Muscle layer of duodenum (tissue), 2 donors: ENCODE measurements at regions not wholly inside any gene's neighbourhood (a gene's known extent, or its start where the extent isn't known, plus 50 kb on each side); places are given as distances from the start of the nearest gene placed in this dataset.

Experiments
- H3K27ac ChIP-seq: one replicate; pipeline ENCODE4 v1.7.0; 2013; ENCODE audit warnings: mild to moderate bottlenecking, low read length
- H3K27me3 ChIP-seq: one replicate; pipeline ENCODE4 v1.7.0; 2013; ENCODE audit warnings: low read depth, mild to moderate bottlenecking, control low read depth, low read length
- H3K36me3 ChIP-seq, 2 donors: one replicate each; pipeline ENCODE4 v1.7.0; 2013; ENCODE audit warnings: low read length in 2 of 2, control low read depth in 1 of 2, mild to moderate bottlenecking in 1 of 2; ENCODE audit not compliant: insufficient read depth in 2 of 2, control insufficient read depth in 1 of 2
- H3K4me1 ChIP-seq, 2 donors: one replicate each; pipeline ENCODE4 v1.7.0; 2013; ENCODE audit warnings: low read length in 2 of 2, mild to moderate bottlenecking in 2 of 2, control low read depth in 1 of 2, moderate library complexity in 1 of 2; ENCODE audit not compliant: insufficient read depth in 2 of 2, control insufficient read depth in 1 of 2
- H3K4me3 ChIP-seq, 2 donors: one replicate each; pipeline ENCODE4 v1.7.0; 2013; ENCODE audit warnings: low read length in 2 of 2, low read depth in 1 of 2, mild to moderate bottlenecking in 1 of 2
- H3K9me3 ChIP-seq, 2 donors: one replicate each; pipeline ENCODE4 v1.7.0; 2013; ENCODE audit warnings: low read length in 2 of 2, control low read depth in 1 of 2, mild to moderate bottlenecking in 1 of 2; ENCODE audit not compliant: control insufficient read depth in 1 of 2
- donor health status: healthy.

DNA sequence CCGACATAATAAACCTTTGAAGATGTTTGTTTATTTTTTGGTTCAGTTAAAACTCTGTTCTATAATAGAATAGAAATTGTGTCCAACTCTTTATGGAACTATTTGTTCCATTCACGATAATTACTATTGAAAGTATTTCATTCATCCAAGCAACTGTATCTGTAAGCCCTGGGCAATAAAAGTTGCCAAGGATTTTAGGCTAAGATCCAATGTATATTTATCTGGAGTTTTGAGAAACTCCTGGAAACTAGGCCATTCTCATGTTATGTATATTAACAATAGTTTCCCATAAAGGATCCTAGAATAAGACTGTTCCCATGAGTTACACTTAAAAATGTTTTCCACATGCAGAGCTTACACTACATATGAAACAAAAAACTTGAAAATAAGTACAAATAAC lies 261.6 kb downstream of the SLITRK6 start:
- Histone ChIP-seq H3K4me3 (no peak overlapping the region), H3K27me3 (no peaks in the 10 kb centered on the region), H3K36me3 (no peaks in the 10 kb centered on the region), H3K9me3 (no peaks in the 10 kb centered on the region), H3K4me1 (peaks cover 0 to 6% of the 10 kb centered on the region in 2 donors), H3K27ac (no peak overlapping the region)

DNA sequence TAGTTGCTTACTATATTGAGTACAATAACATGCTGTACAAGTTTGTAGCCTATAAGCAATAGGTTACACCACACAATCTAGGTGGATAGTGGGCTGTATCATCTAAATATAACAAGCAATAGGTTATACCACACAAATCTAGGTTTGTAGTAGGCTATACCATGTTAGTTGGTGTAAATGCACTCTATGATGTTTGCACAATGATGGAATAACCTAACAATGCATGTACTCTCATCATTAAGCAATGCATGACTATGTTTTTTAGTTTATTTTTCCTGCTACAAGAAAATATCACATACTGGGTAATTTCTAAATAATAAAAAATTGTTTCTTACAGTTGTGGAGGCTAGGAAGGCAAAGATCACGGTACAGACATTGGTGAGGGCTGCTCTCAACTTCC lies 262.5 kb downstream of the SLITRK6 start:
- no peak overlapping the region for H3K27ac ChIP-seq
- H3K36me3 ChIP-seq = no peaks in the 10 kb centered on the region
- peaks cover 0 to 6% of the 10 kb centered on the region in 2 donors for H3K4me1 ChIP-seq
- H3K4me3 ChIP-seq = no peak overlapping the region
- H3K9me3 ChIP-seq = no peaks in the 10 kb centered on the region
- H3K27me3 ChIP-seq = no peaks in the 10 kb centered on the region

DNA sequence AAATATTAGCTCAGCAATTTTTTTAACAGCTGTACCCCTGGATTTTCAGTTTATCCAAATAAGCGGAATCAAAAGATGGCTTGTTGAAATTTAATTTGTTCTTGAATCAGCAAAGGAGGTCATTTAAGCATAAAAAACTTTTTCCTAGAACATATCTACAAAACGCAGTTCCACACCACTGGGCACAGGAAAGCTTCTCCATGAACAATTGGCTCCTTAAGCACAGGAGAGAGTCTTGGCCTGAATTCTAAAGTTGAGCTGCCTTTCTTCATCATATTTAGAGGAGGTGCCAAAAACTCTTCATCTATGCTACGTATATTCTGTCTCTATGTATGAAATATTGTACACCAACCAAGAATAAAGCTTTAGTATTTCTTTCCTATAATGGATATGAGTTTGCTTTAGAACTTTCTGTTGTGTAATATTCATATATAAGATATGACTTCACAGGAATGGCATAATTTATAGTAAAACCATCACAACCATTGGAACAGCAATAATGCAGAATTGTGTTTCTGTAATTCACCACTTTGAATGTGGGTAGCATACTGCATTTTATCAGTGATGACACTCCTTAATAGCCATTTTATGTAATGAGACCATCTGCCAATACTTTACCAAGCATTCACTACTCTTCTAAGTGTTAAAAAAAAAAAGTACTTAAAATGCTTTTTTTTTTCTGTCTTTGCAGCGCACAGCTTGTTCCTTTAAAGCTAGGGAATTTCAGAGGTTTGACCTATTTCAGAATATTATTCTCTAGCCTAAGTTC lies 263.7 kb downstream of the SLITRK6 start:
- no peaks in the 10 kb centered on the region for H3K27me3 ChIP-seq
- no peak overlapping the region for H3K4me3 ChIP-seq
- H3K9me3 ChIP-seq = no peaks in the 10 kb centered on the region
- H3K27ac ChIP-seq = no peak overlapping the region
- no peaks in the 10 kb centered on the region for H3K36me3 ChIP-seq
- H3K4me1 ChIP-seq = peaks cover 0 to 6% of the 10 kb centered on the region in 2 donors

DNA sequence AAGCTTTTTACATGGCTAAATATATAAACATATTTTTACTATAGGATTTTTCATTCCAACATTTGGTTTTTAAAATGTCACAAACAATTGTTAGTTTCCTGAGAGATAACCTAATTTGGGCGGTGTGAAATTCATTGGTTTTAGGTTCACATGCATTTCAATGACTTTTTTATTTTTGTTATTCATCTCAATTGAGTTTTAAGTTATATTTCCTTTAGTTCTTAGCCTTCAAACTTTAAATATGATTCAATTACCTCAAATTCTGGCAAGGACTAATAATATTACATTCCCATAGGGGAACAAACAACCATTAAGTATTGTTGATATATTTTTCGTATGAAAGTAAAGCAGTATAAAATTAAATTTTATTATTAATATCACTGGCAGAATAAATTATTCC lies 265.3 kb downstream of the SLITRK6 start:
- H3K27me3 ChIP-seq = no peaks in the 10 kb centered on the region
- H3K36me3 ChIP-seq = no peaks in the 10 kb centered on the region
- H3K27ac ChIP-seq = no peak overlapping the region
- H3K4me1 ChIP-seq = peaks cover 0 to 6% of the 10 kb centered on the region in 2 donors
- H3K9me3 ChIP-seq = no peaks in the 10 kb centered on the region
- H3K4me3 ChIP-seq = no peak overlapping the region

DNA sequence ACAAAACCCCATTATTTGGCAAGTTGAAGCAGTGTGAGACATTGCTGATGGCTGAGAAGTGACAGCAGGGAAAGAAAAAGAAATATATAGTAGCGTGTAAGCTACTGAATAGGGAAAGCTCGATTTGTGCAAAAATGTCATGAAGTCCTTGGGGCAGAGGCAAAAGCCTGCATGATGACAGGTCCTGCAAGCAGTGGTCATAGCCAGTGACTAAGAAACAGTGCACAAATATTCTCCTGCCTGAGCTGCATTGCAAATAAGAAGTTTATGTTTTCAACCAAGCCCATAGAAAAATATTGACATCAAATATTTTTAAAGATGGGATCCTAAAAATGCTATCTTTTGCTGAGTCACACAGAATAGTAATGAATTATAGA lies 270.0 kb downstream of the SLITRK6 start:
- H3K27me3 ChIP-seq = no peaks in the 10 kb centered on the region
- H3K4me1 ChIP-seq = peaks cover 0 to 4% of the 10 kb centered on the region in 2 donors
- no peaks in the 10 kb centered on the region for H3K36me3 ChIP-seq
- no peaks in the 10 kb centered on the region for H3K9me3 ChIP-seq
- no peak overlapping the region for H3K27ac ChIP-seq
- H3K4me3 ChIP-seq = no peak overlapping the region

DNA sequence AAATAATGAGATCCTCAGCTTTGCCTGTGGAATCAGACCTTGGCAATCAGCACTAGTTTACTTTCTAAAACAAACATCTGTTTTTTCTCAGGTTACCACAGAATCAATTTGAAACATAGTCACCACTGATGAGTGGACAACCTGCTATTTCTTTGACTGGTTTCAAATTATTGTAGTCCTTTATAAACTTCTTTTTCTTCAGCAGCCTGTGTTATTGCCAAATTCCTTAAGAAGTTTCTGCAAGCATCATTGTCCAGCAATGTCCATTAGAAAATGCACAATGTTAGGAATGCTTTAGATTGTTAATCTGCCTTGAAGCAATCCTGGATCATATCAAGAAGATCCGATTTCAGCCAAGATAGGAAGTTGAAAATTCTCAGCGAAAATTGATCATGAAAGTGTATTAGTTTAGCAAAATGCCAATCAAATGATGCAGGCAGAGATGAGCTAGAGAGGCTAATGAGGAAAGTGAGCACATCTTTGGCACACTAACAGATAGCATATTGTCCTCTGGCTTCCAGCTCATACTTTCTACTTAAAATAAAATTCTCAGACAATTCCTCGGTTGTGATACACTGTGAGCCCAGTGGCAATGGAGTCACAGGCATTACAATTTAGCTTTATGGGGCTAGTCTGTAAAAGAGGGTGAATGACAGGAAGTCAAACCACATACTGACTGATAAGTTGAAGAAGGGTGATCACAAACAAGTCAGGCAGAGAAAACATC lies 270.6 kb downstream of the SLITRK6 start:
- Histone ChIP-seq H3K4me1 (peaks cover 0 to 4% of the 10 kb centered on the region in 2 donors), H3K27me3 (no peaks in the 10 kb centered on the region), H3K4me3 (no peak overlapping the region), H3K36me3 (no peaks in the 10 kb centered on the region), H3K27ac (no peak overlapping the region), H3K9me3 (no peaks in the 10 kb centered on the region)

DNA sequence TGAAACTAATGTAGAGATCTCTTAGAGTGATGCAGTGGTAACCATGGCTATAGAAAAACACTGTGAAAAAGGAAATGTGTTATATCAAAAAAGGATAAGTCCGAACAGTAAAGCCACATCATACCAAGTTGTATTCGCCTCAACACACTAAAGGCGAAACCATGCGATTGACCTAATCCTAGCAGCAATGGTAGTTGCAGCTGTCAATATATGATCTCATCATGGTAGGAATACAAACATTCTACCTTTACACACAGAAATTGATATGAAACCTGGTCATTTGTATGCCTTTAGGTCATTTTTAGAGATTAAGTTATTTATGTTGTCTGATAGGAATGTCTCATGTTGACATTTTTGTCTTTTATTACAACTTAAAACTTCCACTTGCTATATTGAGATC lies 271.9 kb downstream of the SLITRK6 start:
- Histone ChIP-seq H3K4me1 (peaks cover 0 to 4% of the 10 kb centered on the region in 2 donors), H3K27ac (no peak overlapping the region), H3K27me3 (no peaks in the 10 kb centered on the region), H3K4me3 (no peak overlapping the region), H3K9me3 (no peaks in the 10 kb centered on the region), H3K36me3 (no peaks in the 10 kb centered on the region)

DNA sequence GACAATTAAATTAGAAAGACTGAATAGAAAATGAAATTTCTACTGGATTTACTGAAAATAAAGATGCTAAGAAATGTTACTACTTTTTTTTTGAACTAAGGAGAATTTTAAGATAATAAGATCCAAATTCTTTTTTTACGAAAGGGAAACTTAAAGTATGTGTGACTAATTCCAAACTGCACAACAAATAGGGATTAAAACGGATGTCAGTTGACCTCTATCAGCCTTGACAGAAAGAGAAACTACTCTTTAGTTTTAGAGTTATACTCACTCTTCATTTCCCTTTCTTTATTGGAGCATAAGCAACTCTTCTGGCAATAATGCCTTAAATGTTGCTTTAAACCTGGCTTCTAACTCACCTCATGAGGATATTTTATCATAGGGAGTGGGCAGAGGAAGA lies 273.8 kb downstream of the SLITRK6 start:
- Histone ChIP-seq H3K4me1 (peaks cover 0 to 4% of the 10 kb centered on the region in 2 donors), H3K36me3 (no peaks in the 10 kb centered on the region), H3K27ac (no peak overlapping the region), H3K4me3 (no peak overlapping the region), H3K27me3 (no peaks in the 10 kb centered on the region), H3K9me3 (no peaks in the 10 kb centered on the region)

DNA sequence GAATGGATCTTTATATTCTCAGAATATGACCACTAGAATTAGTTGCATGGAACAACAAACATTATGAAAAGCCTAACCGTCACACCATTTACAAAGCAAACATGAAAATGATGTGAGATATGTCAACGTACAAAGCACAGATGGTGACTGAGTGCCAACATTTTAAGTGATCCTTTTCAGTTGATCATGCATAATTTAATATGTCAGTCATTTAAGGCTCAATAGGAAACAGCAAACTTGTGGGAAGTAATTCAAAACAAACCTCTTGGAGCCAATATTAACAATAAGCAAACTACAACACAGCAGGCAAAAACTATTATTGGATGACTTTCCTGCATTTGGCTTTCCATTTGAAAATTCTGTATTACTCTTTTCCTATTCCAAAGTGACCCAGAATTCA lies 277.6 kb downstream of the SLITRK6 start:
- no peaks in the 10 kb centered on the region for H3K9me3 ChIP-seq
- H3K4me3 ChIP-seq = no peak overlapping the region
- H3K4me1 ChIP-seq = peaks cover 0 to 4% of the 10 kb centered on the region in 2 donors
- no peaks in the 10 kb centered on the region for H3K36me3 ChIP-seq
- no peaks in the 10 kb centered on the region for H3K27me3 ChIP-seq
- H3K27ac ChIP-seq = no peak overlapping the region

DNA sequence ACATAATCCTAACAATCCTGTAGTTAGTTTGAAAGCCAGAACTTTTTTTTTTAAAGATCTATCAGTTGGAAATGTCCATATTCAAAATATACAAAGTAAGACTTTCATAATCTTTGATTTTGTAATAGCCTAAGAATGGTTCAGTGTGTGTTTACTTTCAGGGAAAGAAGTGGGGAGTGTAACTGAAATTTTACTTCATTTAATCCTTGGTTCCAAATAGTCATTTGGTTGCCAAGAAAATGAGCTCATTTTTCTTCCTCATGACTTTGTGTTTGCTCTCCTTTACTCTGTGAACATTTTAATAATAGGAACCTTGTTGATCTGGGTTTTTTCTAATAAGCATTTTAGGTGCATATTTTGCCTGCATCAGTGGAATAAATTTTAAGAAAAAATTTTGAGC lies 278.8 kb downstream of the SLITRK6 start:
- no peak overlapping the region for H3K4me3 ChIP-seq
- H3K36me3 ChIP-seq = no peaks in the 10 kb centered on the region
- H3K27me3 ChIP-seq = no peaks in the 10 kb centered on the region
- no peak overlapping the region for H3K27ac ChIP-seq
- H3K9me3 ChIP-seq = no peaks in the 10 kb centered on the region
- H3K4me1 ChIP-seq = peaks cover 0 to 4% of the 10 kb centered on the region in 2 donors

DNA sequence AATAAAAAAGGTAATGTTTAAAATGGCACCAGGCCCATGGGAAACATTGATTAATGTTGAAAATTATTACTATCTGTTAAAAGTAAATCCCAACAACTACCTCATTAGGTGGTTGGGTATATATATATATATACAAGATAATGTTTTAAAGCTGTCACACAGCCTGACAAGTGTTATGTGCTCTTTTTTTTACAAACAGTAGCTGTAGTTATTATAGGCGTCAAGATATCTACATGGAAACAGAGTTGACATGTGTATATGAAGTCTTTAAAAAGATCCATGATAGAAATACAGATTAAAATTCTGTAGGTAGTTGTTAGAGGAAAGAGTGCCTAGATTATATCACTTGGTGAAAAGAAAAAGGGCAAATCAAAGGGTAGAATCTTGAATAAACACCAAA lies 279.9 kb downstream of the SLITRK6 start:
- Histone ChIP-seq H3K4me3 (no peak overlapping the region), H3K27me3 (no peaks in the 10 kb centered on the region), H3K9me3 (no peaks in the 10 kb centered on the region), H3K36me3 (no peaks in the 10 kb centered on the region), H3K4me1 (peaks cover 0 to 4% of the 10 kb centered on the region in 2 donors), H3K27ac (no peak overlapping the region)
